PC-3 (cell line): ENCODE measurements at regions not wholly inside any gene's neighbourhood (a gene's known extent, or its start where the extent isn't known, plus 50 kb on each side); places are given as distances from the start of the nearest gene placed in this dataset.

Experiments used
- ATAC-seq: fragments of 200-7000 bp; cut with Tn5 transposase; 2 replicates; pipeline ENCODE4 v1.9.1; 2020; ENCODE audit warnings: mild to moderate bottlenecking, moderate library complexity
- BruUV-seq: library from RNA; stranded (reverse); fragments of 400-500 nt; replicated peaks from 2 replicates; lab custom pipeline; 2021; lab: Mats Ljungman, UMichigan
- CTCF ChIA-PET: fragments of 300-600 bp; sonication (Branson Sonifier 250); formaldehyde crosslinking; loops from one replicate; lab custom pipeline; 2022; ENCODE audit warnings: antibody characterized with exemption; lab: Charles Lee
- POLR2A ChIA-PET: fragments of 300-600 bp; sonication (Branson Sonifier 250); formaldehyde crosslinking; loops from one replicate; lab custom pipeline; 2022; ENCODE audit warnings: antibody characterized with exemption; ENCODE audit not compliant: unreplicated experiment; lab: Charles Lee
- DNase-seq: peaks from one replicate; pipeline ENCODE4 v3.0.0-alpha.2; 2015
- H2AFZ ChIP-seq: fragments of 300-600 bp; sonication (generic); 2 replicates; pipeline ENCODE4 v1.6.0; 2016; ENCODE audit warnings: antibody characterized with exemption, low read length
- H3F3A ChIP-seq: fragments of 300-600 bp; sonication (generic); one replicate; pipeline ENCODE4 v1.6.0; 2017; ENCODE audit warnings: antibody characterized with exemption, low read length, control low read depth, mild to moderate bottlenecking; ENCODE audit not compliant: unreplicated experiment
- H3K27ac ChIP-seq: fragments of 300-600 bp; sonication (generic); 2 replicates; pipeline ENCODE4 v1.5.1; 2016; ENCODE audit warnings: mild to moderate bottlenecking, low read length
- H3K27me3 ChIP-seq: fragments of 300-600 bp; sonication (generic); 2 replicates; pipeline ENCODE4 v1.6.1; 2016; ENCODE audit warnings: low read length, mixed read lengths
- H3K36me3 ChIP-seq: fragments of 300-600 bp; sonication (generic); 2 replicates; pipeline ENCODE4 v1.6.1; 2016; ENCODE audit warnings: low read depth, mixed run types, low read length, mixed read lengths
- H3K4me1 ChIP-seq: fragments of 300-600 bp; sonication (generic); 2 replicates; pipeline ENCODE4 v1.5.1; 2016; ENCODE audit warnings: low read length; ENCODE audit not compliant: insufficient read depth
- H3K4me2 ChIP-seq: fragments of 300-600 bp; sonication (generic); 2 replicates; pipeline ENCODE4 v1.6.0; 2016; ENCODE audit warnings: low read length
- H3K4me3 ChIP-seq: fragments of 300-600 bp; sonication (generic); 2 replicates; pipeline ENCODE4 v1.5.1; 2016; ENCODE audit warnings: mild to moderate bottlenecking, low read length, mixed read lengths
- H3K79me2 ChIP-seq: fragments of 300-600 bp; sonication (generic); 2 replicates; pipeline ENCODE4 v1.6.1; 2017; ENCODE audit warnings: low read length, mixed read lengths
- H3K9ac ChIP-seq: fragments of 300-600 bp; sonication (generic); 2 replicates; pipeline ENCODE4 v1.6.0; 2016; ENCODE audit warnings: mild to moderate bottlenecking, low read length
- H3K9me2 ChIP-seq: fragments of 300-600 bp; sonication (generic); replicated peaks from 2 replicates; pipeline ENCODE4 v1.6.1; 2016; ENCODE audit warnings: mixed run types, low read length, mixed read lengths
- H3K9me3 ChIP-seq: fragments of 300-600 bp; sonication (generic); 2 replicates; pipeline ENCODE4 v1.6.1; 2016; ENCODE audit warnings: low read length, mixed read lengths
- H4K20me1 ChIP-seq: fragments of 300-600 bp; sonication (generic); 2 replicates; pipeline ENCODE4 v1.6.1; 2016; ENCODE audit warnings: low read length, mixed read lengths
- CTCF ChIP-seq: fragments of 300-600 bp; sonication (generic); conservative IDR thresholded peaks from 2 replicates; pipeline ENCODE4 v1.5.1; 2017; ENCODE audit warnings: antibody characterized with exemption, low read depth, mild to moderate bottlenecking, low read length
- EZH2 ChIP-seq: fragments of 300-600 bp; sonication (generic); IDR thresholded peaks from one replicate; pipeline ENCODE4 v1.6.1; 2017; ENCODE audit warnings: antibody characterized with exemption, mild to moderate bottlenecking, low read length; ENCODE audit not compliant: unreplicated experiment
- EZH2phosphoT487 ChIP-seq: fragments of 300-600 bp; sonication (generic); IDR thresholded peaks from 2 replicates; pipeline ENCODE4 v1.6.1; 2018; ENCODE audit warnings: mild to moderate bottlenecking, antibody characterized with exemption, low read length, borderline replicate concordance
- intact Hi-C: fragments of 100-400 bp; cut with micrococcal nuclease; formaldehyde crosslinking; loops from 2 replicates; pipeline ENCODE4 v1.9.0; 2023

GRCh38 chr5:4188704-4189103 lies 593.1 kb downstream of the IRX1 start:
- H4K20me1 ChIP-seq = no peaks in the 10 kb centered on the region
- H2AFZ ChIP-seq = no peak overlapping the region
- no peak overlapping the region for H3K27ac ChIP-seq
- H3K27me3 ChIP-seq = no peaks in the 10 kb centered on the region
- H3F3A ChIP-seq = no peaks in the 10 kb centered on the region
- H3K9me3 ChIP-seq = peaks cover 14% of the 10 kb centered on the region; the same call in 1 of the 2 replicates
- CTCF ChIA-PET = no interaction called here
- H3K9ac ChIP-seq = no peak overlapping the region
- POLR2A ChIA-PET = no interaction called here
- no peak overlapping the region for H3K4me3 ChIP-seq
- no peak for TF ChIP-seq EZH2
- TF ChIP-seq EZH2phosphoT487 = no peak
- no peak for TF ChIP-seq CTCF
- H3K4me1 ChIP-seq = no peaks in the 10 kb centered on the region
- DNase-seq (no peak), ATAC-seq (no peak)
- H3K4me2 ChIP-seq = no peak overlapping the region
- intact Hi-C loops = no loop called here
- no peaks in the 10 kb centered on the region for H3K79me2 ChIP-seq
- BruUV-seq = no TSS peak
- H3K36me3 ChIP-seq = no peaks in the 10 kb centered on the region
- H3K9me2 ChIP-seq = no peaks in the 10 kb centered on the region

- Histone ChIP-seq H3K4me3 (no peak overlapping the region), H4K20me1 (no peaks in the 10 kb centered on the region), H3K4me1 (no peaks in the 10 kb centered on the region), H3K9ac (no peak overlapping the region), H3K27ac (no peak overlapping the region), H3K36me3 (no peaks in the 10 kb centered on the region), H3K9me2 (no peaks in the 10 kb centered on the region), H3K27me3 (no peaks in the 10 kb centered on the region), H3K9me3 (0 out of 2 replicates have a peak, but pooled peaks cover 8% of the 10 kb centered on the region), H3F3A (no peaks in the 10 kb centered on the region), H3K4me2 (no peak overlapping the region), H2AFZ (no peak overlapping the region), H3K79me2 (no peaks in the 10 kb centered on the region)
- no peak for ATAC-seq
- ChIA-PET POLR2A (no interaction called here), CTCF (no interaction called here)
- DNase-seq = no peak
- intact Hi-C loops = no loop called here
- TF ChIP-seq CTCF (no peak), EZH2phosphoT487 (no peak), EZH2 (no peak)
- BruUV-seq = no TSS peak
These were observed 593.7 kb downstream of the IRX1 start for GRCh38 chr5:4189317-4189716.

- DNase-seq (no peak), ATAC-seq (no peak)
- intact Hi-C loops = no loop called here
- H3K4me3 ChIP-seq = no peak overlapping the region
- H3K36me3 ChIP-seq = no peaks in the 10 kb centered on the region
- TF ChIP-seq CTCF = no peak
- no peak for TF ChIP-seq EZH2phosphoT487
- TF ChIP-seq EZH2 = no peak
- no peak overlapping the region for H2AFZ ChIP-seq
- H3K9ac ChIP-seq = no peak overlapping the region
- H3K79me2 ChIP-seq = no peaks in the 10 kb centered on the region
- no peak overlapping the region for H3K27ac ChIP-seq
- H3K4me2 ChIP-seq = no peak overlapping the region
- no peaks in the 10 kb centered on the region for H3K27me3 ChIP-seq
- H3F3A ChIP-seq = no peaks in the 10 kb centered on the region
- POLR2A ChIA-PET = no interaction called here
- H3K9me3 ChIP-seq = no peaks in the 10 kb centered on the region
- H3K9me2 ChIP-seq = no peaks in the 10 kb centered on the region
- BruUV-seq = no TSS peak
- no peaks in the 10 kb centered on the region for H4K20me1 ChIP-seq
- no peaks in the 10 kb centered on the region for H3K4me1 ChIP-seq
- CTCF ChIA-PET = no interaction called here
These were observed 595.4 kb downstream of the IRX1 start for GRCh38 chr5:4191041-4191440.
